H1 (cell line): ENCODE measurements at regions not wholly inside any gene's neighbourhood (a gene's known extent, or its start where the extent isn't known, plus 50 kb on each side); places are given as distances from the start of the nearest gene placed in this dataset.

Source experiments
- BACH1 ChIP-seq: IDR thresholded peaks from 2 replicates; pipeline ENCODE4 v1.6.1; 2012; ENCODE audit warnings: low read length, improper control_type of control experiment
- BRCA1 ChIP-seq: IDR thresholded peaks from 2 replicates; pipeline ENCODE4 v1.6.1; 2012; ENCODE audit warnings: low read depth, low read length, improper control_type of control experiment
- CHD1 ChIP-seq: IDR thresholded peaks from 2 replicates; pipeline ENCODE4 v1.6.1; 2012; ENCODE audit warnings: low read depth, low read length, improper control_type of control experiment
- CTBP2 ChIP-seq: IDR thresholded peaks from 2 replicates; pipeline ENCODE4 v1.7.0; 2011; ENCODE audit warnings: borderline replicate concordance, mild to moderate bottlenecking, moderate library complexity, mixed read lengths, low read length; ENCODE audit not compliant: insufficient read depth, insufficient read length
- FOSL1 ChIP-seq: IDR thresholded peaks from 2 replicates; pipeline ENCODE4 v1.6.1; 2011; ENCODE audit warnings: mild to moderate bottlenecking, low read depth, low read length, moderate library complexity; ENCODE audit not compliant: insufficient read depth
- GTF2F1 ChIP-seq: IDR thresholded peaks from 2 replicates; pipeline ENCODE4 v1.6.1; 2012; ENCODE audit warnings: low read depth, low read length, improper control_type of control experiment, borderline replicate concordance
- POLR2A ChIP-seq, 2 experiments: IDR thresholded peaks; 1 replicate in 1 of 2; 2 replicates in 1 of 2; pipeline ENCODE4 v1.6.1; 2011; ENCODE audit warnings: low read depth in 2 of 2, low read length in 2 of 2, mild to moderate bottlenecking in 2 of 2; ENCODE audit errors: control extremely low read depth in 1 of 2
- POLR2AphosphoS5 ChIP-seq: IDR thresholded peaks from 2 replicates; pipeline ENCODE4 v1.6.1; 2011; ENCODE audit warnings: low read depth, low read length
- SIN3A ChIP-seq, 2 experiments: IDR thresholded peaks in 1 of 2; conservative IDR thresholded peaks in 1 of 2; 2 replicates each; pipeline ENCODE4 v1.6.1; 2011 to 2012; ENCODE audit warnings: low read length in 2 of 2, improper control_type of control experiment in 1 of 2, low read depth in 1 of 2, mild to moderate bottlenecking in 1 of 2
- SP2 ChIP-seq: IDR thresholded peaks from 2 replicates; pipeline ENCODE4 v1.6.1; 2012; ENCODE audit warnings: mild to moderate bottlenecking, low read length, inconsistent platforms
- YY1 ChIP-seq: IDR thresholded peaks from 2 replicates; pipeline ENCODE4 v1.6.1; 2011; ENCODE audit warnings: low read depth, mild to moderate bottlenecking, low read length
- TF ChIP-seq, protein P1 (sequence below): IDR thresholded peaks from 2 replicates; pipeline ENCODE4 v1.6.1; 2012; ENCODE audit warnings: inconsistent platforms
- TF ChIP-seq, protein P2 (sequence below), 3 experiments: IDR thresholded peaks; 1 replicate in 2 of 3; 2 replicates in 1 of 3; pipeline versions ENCODE4 v1.5.1 to v1.6.1; 2011; ENCODE audit warnings: low read length in 3 of 3, mild to moderate bottlenecking in 3 of 3, inconsistent platforms in 2 of 3, low read depth in 1 of 3, moderate library complexity in 1 of 3; ENCODE audit not compliant: insufficient read depth in 1 of 3; ENCODE audit errors: control extremely low read depth in 1 of 3

DNA sequence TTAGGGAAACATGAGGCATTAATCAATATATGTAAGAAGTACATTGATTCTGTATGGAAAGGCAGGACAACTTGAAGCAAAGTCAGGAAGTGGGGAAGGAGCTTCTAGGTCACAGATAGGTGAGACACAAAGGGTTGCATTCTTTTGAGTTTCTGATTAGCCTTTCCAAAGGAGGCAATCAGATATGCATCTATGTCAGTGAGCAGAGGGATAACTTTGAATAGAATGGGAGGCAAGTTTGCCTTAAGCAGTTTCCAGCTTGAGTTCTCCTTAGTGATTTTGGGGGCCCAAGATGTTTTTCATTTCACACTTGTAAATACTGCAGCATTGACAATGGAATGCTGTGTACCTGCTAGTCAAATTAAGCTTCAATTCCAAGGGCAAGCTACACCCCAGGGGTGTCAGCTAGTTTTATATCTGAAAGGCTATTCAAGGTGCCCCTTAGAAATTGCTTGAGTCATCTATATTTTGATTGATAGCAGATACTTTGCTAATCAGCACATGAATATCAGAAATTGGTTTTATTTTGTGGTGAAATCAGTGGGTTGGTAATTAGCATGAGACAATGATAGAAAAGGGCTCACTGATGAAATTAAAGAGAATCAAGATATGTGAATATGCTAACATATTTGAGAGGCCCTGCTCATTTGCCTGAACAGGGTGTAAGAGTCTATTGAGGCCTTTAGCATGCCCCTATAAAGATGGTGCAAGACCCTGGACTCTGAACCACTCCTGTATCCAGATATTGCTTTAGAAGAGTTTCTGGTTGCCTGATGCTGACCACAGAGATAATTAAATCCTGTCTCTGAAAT is 131.5 kb downstream of the TMEM17 start:
- no peak for TF ChIP-seq BRCA1
- no peak for TF ChIP-seq CHD1
- no peak for TF ChIP-seq FOSL1
- TF ChIP-seq, protein P1, sequence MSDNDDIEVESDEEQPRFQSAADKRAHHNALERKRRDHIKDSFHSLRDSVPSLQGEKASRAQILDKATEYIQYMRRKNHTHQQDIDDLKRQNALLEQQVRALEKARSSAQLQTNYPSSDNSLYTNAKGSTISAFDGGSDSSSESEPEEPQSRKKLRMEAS, result no peak
- TF ChIP-seq BACH1, result no peak
- no peak for TF ChIP-seq YY1
- no peak for TF ChIP-seq SIN3A (conservative IDR thresholded peaks at IDR 0.05 in 1 of 2, IDR thresholded peaks at IDR 0.05 in 1 of 2; ENCODE audit: low read depth in 1 of 2, low read length in 2 of 2)
- no peak for TF ChIP-seq POLR2A (IDR thresholded peaks at IDR 0.05; ENCODE audit: control extremely low read depth in 1 of 2, low read depth in 2 of 2, low read length in 2 of 2)
- TF ChIP-seq POLR2AphosphoS5, result no peak
- no peak for TF ChIP-seq GTF2F1
- TF ChIP-seq SP2, result no peak
- TF ChIP-seq CTBP2, result no peak
- TF ChIP-seq, protein P2, sequence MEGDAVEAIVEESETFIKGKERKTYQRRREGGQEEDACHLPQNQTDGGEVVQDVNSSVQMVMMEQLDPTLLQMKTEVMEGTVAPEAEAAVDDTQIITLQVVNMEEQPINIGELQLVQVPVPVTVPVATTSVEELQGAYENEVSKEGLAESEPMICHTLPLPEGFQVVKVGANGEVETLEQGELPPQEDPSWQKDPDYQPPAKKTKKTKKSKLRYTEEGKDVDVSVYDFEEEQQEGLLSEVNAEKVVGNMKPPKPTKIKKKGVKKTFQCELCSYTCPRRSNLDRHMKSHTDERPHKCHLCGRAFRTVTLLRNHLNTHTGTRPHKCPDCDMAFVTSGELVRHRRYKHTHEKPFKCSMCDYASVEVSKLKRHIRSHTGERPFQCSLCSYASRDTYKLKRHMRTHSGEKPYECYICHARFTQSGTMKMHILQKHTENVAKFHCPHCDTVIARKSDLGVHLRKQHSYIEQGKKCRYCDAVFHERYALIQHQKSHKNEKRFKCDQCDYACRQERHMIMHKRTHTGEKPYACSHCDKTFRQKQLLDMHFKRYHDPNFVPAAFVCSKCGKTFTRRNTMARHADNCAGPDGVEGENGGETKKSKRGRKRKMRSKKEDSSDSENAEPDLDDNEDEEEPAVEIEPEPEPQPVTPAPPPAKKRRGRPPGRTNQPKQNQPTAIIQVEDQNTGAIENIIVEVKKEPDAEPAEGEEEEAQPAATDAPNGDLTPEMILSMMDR (IDR thresholded peaks at IDR 0.05; ENCODE audit: control extremely low read depth in 1 of 3, insufficient read depth in 1 of 3, low read depth in 1 of 3, low read length in 3 of 3), result no peak
